Breast epithelium (tissue), 3 donors: ENCODE measurements at regions not wholly inside any gene's neighbourhood (a gene's known extent, or its start where the extent isn't known, plus 50 kb on each side); places are given as distances from the start of the nearest gene placed in this dataset.

Source experiments
- CTCF ChIP-seq, 3 donors: fragments of 450-650 bp; IDR thresholded peaks; one replicate each; pipeline ENCODE4 v1.5.1; 2016 to 2017; ENCODE audit warnings: antibody characterized with exemption in 3 of 3, mild to moderate bottlenecking in 3 of 3, moderate library complexity in 3 of 3
- POLR2A ChIP-seq: fragments of 450-650 bp; IDR thresholded peaks from one replicate; pipeline ENCODE4 v1.6.1; 2016; ENCODE audit warnings: antibody characterized with exemption, mild to moderate bottlenecking, moderate library complexity

DNA sequence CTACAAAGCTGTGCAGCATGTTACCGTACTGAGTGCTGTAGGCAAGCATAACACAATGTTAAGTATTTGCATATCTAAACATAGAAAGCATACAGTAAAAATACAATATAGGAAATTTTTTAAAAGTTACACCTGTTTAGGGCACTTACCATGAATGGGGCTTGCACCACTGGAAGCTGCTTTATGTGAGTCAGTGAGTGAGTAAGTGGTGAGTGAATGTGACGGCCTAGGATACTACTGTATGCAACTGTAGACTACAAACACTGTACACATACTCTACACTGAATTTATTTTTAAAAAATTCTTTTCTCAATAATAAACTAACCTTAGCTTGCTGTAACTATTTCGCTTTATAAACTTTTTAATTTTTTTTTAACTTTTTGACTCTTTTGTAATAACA, 82.1 kb upstream of the FSCB start:
- TF ChIP-seq CTCF (IDR thresholded peaks at IDR 0.05) (no peak), POLR2A (no peak)
